ENCODE measurements at regions not wholly inside any gene's neighbourhood (a gene's known extent, or its start where the extent isn't known, plus 50 kb on each side); places are given as distances from the start of the nearest gene placed in this dataset.

DNA sequence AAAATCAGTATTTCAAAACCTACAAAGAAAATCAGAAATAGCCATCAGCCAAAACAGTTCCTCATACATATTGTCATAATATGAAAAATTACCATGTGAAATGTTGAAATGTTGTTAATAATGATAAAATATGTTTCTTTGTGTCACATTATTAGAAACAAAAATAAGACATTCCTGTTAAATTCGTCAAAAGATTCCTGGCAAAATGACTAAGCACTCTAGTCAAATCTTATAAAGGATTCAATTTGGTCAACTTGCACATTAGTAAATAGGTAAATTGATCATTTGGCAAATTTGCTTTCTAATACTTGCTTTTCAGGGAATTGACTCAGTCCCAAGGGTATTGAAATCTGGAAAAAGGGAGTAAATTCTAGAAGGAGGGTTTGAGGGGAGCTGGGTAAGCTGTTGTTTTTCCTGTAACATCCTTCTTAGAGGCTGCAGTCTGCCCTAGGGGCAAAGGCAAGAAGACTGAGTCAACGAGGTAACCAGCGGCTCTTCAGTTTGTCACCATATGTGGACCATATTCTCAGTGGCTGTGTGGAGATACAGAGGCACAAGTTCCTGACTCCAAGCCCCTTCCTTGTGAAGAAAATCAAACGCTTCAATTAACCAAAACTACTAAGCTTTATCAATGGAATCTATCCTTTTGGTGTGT, 482.3 kb downstream of the TNS1 start:
- TF ChIP-seq EZH2 (IDR thresholded peaks at IDR 0.05) (no peak), FOXP2 (optimal IDR thresholded peaks at IDR 0.05; ENCODE audit: control extremely low read depth, extremely low read length, insufficient read depth) (no peak), POLR2AphosphoS5 (IDR thresholded peaks at IDR 0.05; ENCODE audit: borderline replicate concordance, low read depth, low read length) (no peak)

All from SK-N-MC (cell line).